Keratinocyte (primary cell): ENCODE measurements at regions not wholly inside any gene's neighbourhood (a gene's known extent, or its start where the extent isn't known, plus 50 kb on each side); places are given as distances from the start of the nearest gene placed in this dataset.

ENCODE experiments used
- CTCF ChIP-seq, 3 experiments: IDR thresholded peaks in 1 of 3; conservative IDR thresholded peaks in 1 of 3; optimal IDR thresholded peaks in 1 of 3; 2 replicates in 2 of 3; 3 replicates in 1 of 3; pipeline versions ENCODE3 to v1.5.1; 2011; ENCODE audit warnings: low read length in 3 of 3, mild to moderate bottlenecking in 3 of 3, moderate library complexity in 2 of 3, control low read depth in 1 of 3, inconsistent platforms in 1 of 3; ENCODE audit not compliant: insufficient read depth in 2 of 3; ENCODE audit errors: extremely low read depth in 1 of 3
- EZH2 ChIP-seq: IDR thresholded peaks from one replicate; pipeline ENCODE4 v1.6.1; 2012; ENCODE audit warnings: inconsistent platforms, mild to moderate bottlenecking, low read length, moderate library complexity

- TF ChIP-seq CTCF (optimal IDR thresholded peaks at IDR 0.05 in 1 of 3, IDR thresholded peaks at IDR 0.05 in 1 of 3, conservative IDR thresholded peaks at IDR 0.05 in 1 of 3; ENCODE audit: extremely low read depth in 1 of 3, insufficient read depth in 2 of 3, low read length in 3 of 3) (no peak), EZH2 (no peak)
Measured at GRCh38 chr3:43180027-43180426, 74.1 kb upstream of the POMGNT2 start.
